ENCODE measurements at regions not wholly inside any gene's neighbourhood (a gene's known extent, or its start where the extent isn't known, plus 50 kb on each side); places are given as distances from the start of the nearest gene placed in this dataset.

- TF ChIP-seq RAD21 (IDR thresholded peaks at IDR 0.05; ENCODE audit: low read depth) (no peak), TAF1 (IDR thresholded peaks at IDR 0.05; ENCODE audit: low read depth) (no peak), MAX (IDR thresholded peaks at IDR 0.05) (no peak), CEBPB (IDR thresholded peaks at IDR 0.05) (no peak), YY1 (IDR thresholded peaks at IDR 0.05; ENCODE audit: low read depth) (no peak), REST (IDR thresholded peaks at IDR 0.05; ENCODE audit: low read depth) (no peak), NFIC (IDR thresholded peaks at IDR 0.05) (no peak)
Observed at GRCh38 chr11:122430490-122430889, 225.0 kb upstream of the UBASH3B start.
